Sigmoid colon (tissue), 6 donors: ENCODE measurements at regions not wholly inside any gene's neighbourhood (a gene's known extent, or its start where the extent isn't known, plus 50 kb on each side); places are given as distances from the start of the nearest gene placed in this dataset.

ENCODE experiments used
- DNase-seq: peaks from one replicate; pipeline ENCODE4 v3.0.0-alpha.2; 2019
- H3K27ac ChIP-seq, 4 donors: fragments of 200-600 bp; sonication (generic); one replicate each; pipeline ENCODE4 v1.5.1; 2016 to 2019; ENCODE audit warnings: mild to moderate bottlenecking in 1 of 4
- H3K27me3 ChIP-seq, 3 donors: fragments of 200-600 bp; sonication (generic); one replicate each; pipeline ENCODE4 v1.5.1; 2019; ENCODE audit warnings: mild to moderate bottlenecking in 1 of 3
- H3K36me3 ChIP-seq, 4 donors: fragments of 200-600 bp; sonication (generic); one replicate each; pipeline ENCODE4 v1.5.1; 2016 to 2019
- H3K4me1 ChIP-seq, 4 donors: fragments of 200-600 bp; sonication (generic); one replicate each; pipeline ENCODE4 v1.5.1; 2017 to 2019
- H3K4me3 ChIP-seq, 4 donors: fragments of 200-600 bp; sonication (generic); one replicate each; pipeline ENCODE4 v1.5.1; 2017 to 2019; ENCODE audit warnings: mild to moderate bottlenecking in 2 of 4, moderate library complexity in 1 of 4
- H3K9me3 ChIP-seq, 4 donors: fragments of 200-600 bp in 3 of 4; sonication (generic) in 3 of 4; one replicate each; pipeline versions ENCODE4 v1.5.1 to v1.6.1; 2013 to 2019
- CTCF ChIP-seq, 4 experiments: fragments of 450-650 bp in 3 of 4; fragments of 200-600 bp in 1 of 4; IDR thresholded peaks; one replicate each; pipeline ENCODE4 v1.5.1; 2016 to 2019; ENCODE audit warnings: antibody characterized with exemption in 4 of 4, mild to moderate bottlenecking in 3 of 4, moderate library complexity in 2 of 4
- EP300 ChIP-seq, 4 donors: sonication (generic); formaldehyde crosslinking; IDR thresholded peaks; one replicate each; pipeline ENCODE4 v1.6.1; 2017; ENCODE audit warnings: antibody characterized with exemption in 4 of 4
- POLR2A ChIP-seq, 2 donors: fragments of 450-650 bp; IDR thresholded peaks; one replicate each; pipeline ENCODE4 v1.6.1; 2016; ENCODE audit warnings: antibody characterized with exemption in 2 of 2, mild to moderate bottlenecking in 2 of 2, moderate library complexity in 2 of 2
- POLR2AphosphoS5 ChIP-seq, 4 donors: sonication (generic); formaldehyde crosslinking; IDR thresholded peaks; one replicate each; pipeline ENCODE4 v1.6.1; 2017; ENCODE audit warnings: antibody characterized with exemption in 4 of 4
- WGBS, 2 donors: extraction: QIAGEN DNeasy Blood & Tissue Kit; methylation state at CpG; one replicate each; pipeline ENCODE4 v1.1.7; 2013; 5-methylcytosine and 5-hydroxymethylcytosine counted together
- intact Hi-C: fragments of 100-400 bp; cut with DNase I; formaldehyde crosslinking; loops from one replicate; pipeline ENCODE4 v1.15.1; 2023
- donor health status: healthy with polysubstance abuse.
- donor health status: healthy.

- Histone ChIP-seq H3K27me3 (no peaks in the 10 kb centered on the region), H3K36me3 (no peaks in the 10 kb centered on the region), H3K4me3 (no peak overlapping the region), H3K27ac (no peak overlapping the region), H3K9me3 (no peaks in the 10 kb centered on the region), H3K4me1 (no peaks in the 10 kb centered on the region)
- intact Hi-C loops: no loop called here
- WGBS, 2 donors: 74 to 83% methylated on average over 8 of the region's 8 CpGs
- DNase-seq: no peak
- TF ChIP-seq EP300 (IDR thresholded peaks at IDR 0.05) (no peak), POLR2A (IDR thresholded peaks at IDR 0.05) (no peak), POLR2AphosphoS5 (IDR thresholded peaks at IDR 0.05) (no peak), CTCF (IDR thresholded peaks at IDR 0.05) (no peak)
Observed at GRCh38 chr18:76219023-76219422, 276.0 kb downstream of the ZNF516 start.

- Histone ChIP-seq H3K36me3 (no peaks in the 10 kb centered on the region), H3K27ac (no peak overlapping the region), H3K4me1 (no peaks in the 10 kb centered on the region), H3K9me3 (no peaks in the 10 kb centered on the region), H3K27me3 (no peaks in the 10 kb centered on the region), H3K4me3 (no peak overlapping the region)
- TF ChIP-seq EP300 (IDR thresholded peaks at IDR 0.05): no peak
- TF ChIP-seq POLR2A (IDR thresholded peaks at IDR 0.05): no peak
- TF ChIP-seq POLR2AphosphoS5 (IDR thresholded peaks at IDR 0.05): no peak
- no peak for TF ChIP-seq CTCF (IDR thresholded peaks at IDR 0.05)
- intact Hi-C loops: no loop called here
- no peak for DNase-seq
- 90 to 93% methylated on average over 1 of the region's 1 CpG for WGBS, 2 donors
Observed at GRCh38 chr18:76216096-76216495, 278.9 kb downstream of the ZNF516 start.

- Histone ChIP-seq H3K36me3 (no peaks in the 10 kb centered on the region), H3K27ac (no peak overlapping the region), H3K4me3 (no peak overlapping the region), H3K4me1 (peaks cover 0 to 3% (median 0%) of the 10 kb centered on the region in 4 donors), H3K27me3 (no peaks in the 10 kb centered on the region), H3K9me3 (no peaks in the 10 kb centered on the region)
- WGBS, 2 donors: 87 to 92% methylated on average over 3 of the region's 3 CpGs
- no peak for DNase-seq
- intact Hi-C loops: no loop called here
- TF ChIP-seq POLR2A (IDR thresholded peaks at IDR 0.05) (no peak), EP300 (IDR thresholded peaks at IDR 0.05) (no peak), POLR2AphosphoS5 (IDR thresholded peaks at IDR 0.05) (no peak), CTCF (IDR thresholded peaks at IDR 0.05) (no peak)
Observed at GRCh38 chr18:76213991-76214390, 281.1 kb downstream of the ZNF516 start.

GRCh38 chr18:76212960-76213359 lies 282.1 kb downstream of the ZNF516 start:
- DNase-seq: no peak
- Histone ChIP-seq H3K27ac (no peak overlapping the region), H3K9me3 (no peaks in the 10 kb centered on the region), H3K27me3 (no peaks in the 10 kb centered on the region), H3K4me1 (peaks cover 0 to 5% (median 1%) of the 10 kb centered on the region in 4 donors), H3K4me3 (no peak overlapping the region), H3K36me3 (no peaks in the 10 kb centered on the region)
- intact Hi-C loops: no loop called here
- TF ChIP-seq EP300 (IDR thresholded peaks at IDR 0.05) (no peak), CTCF (IDR thresholded peaks at IDR 0.05) (no peak), POLR2A (IDR thresholded peaks at IDR 0.05) (no peak), POLR2AphosphoS5 (IDR thresholded peaks at IDR 0.05) (no peak)
- WGBS, 2 donors: 25 to 34% methylated on average over 7 of the region's 7 CpGs

- Histone ChIP-seq H3K9me3 (no peaks in the 10 kb centered on the region), H3K4me3 (no peak overlapping the region), H3K4me1 (peaks cover 0 to 5% (median 1%) of the 10 kb centered on the region in 4 donors), H3K27ac (no peak overlapping the region), H3K36me3 (no peaks in the 10 kb centered on the region), H3K27me3 (no peaks in the 10 kb centered on the region)
- 76 to 85% methylated on average over 7 of the region's 7 CpGs for WGBS, 2 donors
- DNase-seq: no peak
- intact Hi-C loops: no loop called here
- no peak for TF ChIP-seq POLR2A (IDR thresholded peaks at IDR 0.05)
Observed at GRCh38 chr18:76209597-76209996, 285.4 kb downstream of the ZNF516 start.
